ENCODE measurements at regions not wholly inside any gene's neighbourhood (a gene's known extent, or its start where the extent isn't known, plus 50 kb on each side); places are given as distances from the start of the nearest gene placed in this dataset.

DNA sequence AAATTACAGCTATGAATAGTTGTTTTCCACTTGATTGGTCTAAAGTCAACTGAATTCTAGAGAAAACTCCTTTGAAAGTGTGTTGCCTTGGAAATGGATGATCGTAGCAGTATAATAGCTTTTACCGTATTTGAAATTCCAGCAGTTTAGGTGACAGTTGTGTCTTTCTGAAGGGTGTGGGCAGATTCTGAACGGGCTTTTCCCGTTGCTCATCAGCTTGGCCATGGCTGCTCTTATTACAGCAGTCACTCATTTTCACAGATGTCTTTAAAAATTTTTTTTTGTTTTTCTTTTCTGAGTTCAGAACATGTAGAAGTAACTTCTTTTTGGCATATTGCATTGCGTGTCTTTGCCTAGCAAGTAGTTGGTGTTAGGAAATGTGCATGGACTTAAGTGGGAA is 69.6 kb upstream of the SLC4A4 start:
- H3K4me3 ChIP-seq (ENCODE audit: low read depth, low read length), result no peak overlapping the region

DNA sequence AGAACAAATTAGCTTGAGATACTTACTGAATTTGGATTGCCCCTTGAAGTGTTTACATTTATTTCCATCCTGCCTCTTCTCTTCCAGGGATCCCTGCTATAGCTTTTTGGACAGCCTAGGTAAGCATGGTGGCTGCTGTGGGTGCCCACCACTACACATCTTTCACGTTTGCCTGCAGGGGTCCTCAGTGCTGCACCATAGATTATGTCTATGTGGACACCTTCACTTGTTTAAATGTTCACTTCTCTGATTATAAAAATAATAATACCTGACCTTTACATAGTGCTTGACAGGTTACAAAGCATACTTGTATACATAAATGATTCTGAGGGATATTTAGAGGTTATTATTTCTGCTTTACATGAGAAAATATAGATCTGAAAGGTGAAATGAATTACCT is 67.9 kb upstream of the SLC4A4 start:
- H3K4me3 ChIP-seq (ENCODE audit: low read depth, low read length), result no peak overlapping the region

DNA sequence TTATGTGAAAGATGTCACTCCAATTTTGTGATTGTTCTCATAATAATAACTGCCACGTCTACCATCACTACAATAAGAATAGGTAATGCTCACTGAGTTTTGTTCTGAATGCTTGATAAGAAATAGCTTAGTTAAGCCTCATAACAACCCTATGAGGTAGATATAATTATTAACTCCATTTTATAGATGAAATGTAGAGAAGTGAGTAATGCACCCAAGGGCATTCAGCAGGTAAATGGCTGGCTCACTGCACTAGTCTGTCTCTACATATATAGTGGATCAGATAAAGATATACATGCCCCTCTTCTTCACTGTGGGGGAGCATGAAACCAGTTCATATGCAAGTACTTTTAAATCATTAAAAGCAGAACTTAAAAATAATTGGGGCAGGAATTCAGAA is 65.8 kb upstream of the SLC4A4 start:
- H3K4me3 ChIP-seq (ENCODE audit: low read depth, low read length), result no peak overlapping the region

DNA sequence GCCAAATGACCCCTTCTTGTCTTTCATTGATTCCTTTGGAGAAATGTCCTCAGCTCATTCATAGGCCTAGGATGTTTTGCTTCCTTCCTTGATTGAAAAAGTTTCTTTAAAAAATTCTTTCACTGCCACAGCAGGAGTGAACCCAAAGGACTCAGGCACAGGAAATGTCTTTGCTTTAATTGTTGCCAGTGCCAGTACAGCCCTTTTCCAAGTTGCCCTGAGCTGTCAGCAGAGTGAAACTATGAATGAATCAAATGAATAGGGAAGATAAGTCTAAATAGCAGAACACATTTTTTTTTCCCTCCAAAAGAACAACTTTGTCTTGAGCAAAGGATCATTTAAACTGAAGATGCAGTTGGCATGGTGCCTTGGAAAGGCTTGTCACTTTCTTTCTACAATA is 63.8 kb upstream of the SLC4A4 start:
- H3K4me3 ChIP-seq (ENCODE audit: low read depth, low read length), result no peak overlapping the region

DNA sequence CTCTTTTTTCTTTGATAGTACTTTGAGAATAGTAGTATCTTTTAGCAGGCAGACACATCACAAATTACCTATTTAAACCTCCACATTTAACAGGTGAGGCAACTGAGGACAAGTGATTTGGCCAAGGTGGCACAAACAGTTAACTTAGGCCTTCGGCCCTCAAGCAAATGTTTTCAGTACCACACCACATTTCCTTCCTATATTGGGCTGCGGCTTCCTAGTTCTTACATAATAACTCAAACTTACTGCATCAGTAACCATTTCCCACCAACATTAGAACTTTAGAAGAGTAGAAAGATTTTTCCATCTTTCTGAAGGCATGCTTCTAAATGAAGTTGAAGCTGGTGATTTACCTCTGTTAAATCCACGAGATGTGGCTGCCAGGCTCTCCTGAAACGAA is 63.2 kb upstream of the SLC4A4 start:
- H3K4me3 ChIP-seq (ENCODE audit: low read depth, low read length), result no peak overlapping the region

DNA sequence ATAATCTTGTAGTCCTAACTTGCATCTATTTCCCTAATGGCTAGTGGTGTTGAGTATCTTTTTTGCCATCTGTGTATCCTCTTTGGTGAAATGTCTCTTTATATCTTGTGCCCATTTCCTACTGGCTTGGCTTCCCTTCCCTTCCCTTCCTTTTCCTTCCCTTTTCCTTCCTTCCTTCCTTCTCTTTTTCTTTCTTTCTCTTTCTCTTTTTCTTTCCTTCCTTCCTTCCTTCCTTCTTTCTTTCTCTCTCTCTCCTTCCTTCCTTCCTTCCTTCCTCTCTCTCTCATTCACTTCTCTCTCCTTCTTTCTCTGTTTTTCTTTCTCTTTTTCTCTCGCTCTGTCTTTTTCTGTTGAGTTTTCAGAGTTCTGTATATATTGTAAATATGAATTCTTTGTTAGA is 61.5 kb upstream of the SLC4A4 start:
- no peak overlapping the region for H3K4me3 ChIP-seq (ENCODE audit: low read depth, low read length)

DNA sequence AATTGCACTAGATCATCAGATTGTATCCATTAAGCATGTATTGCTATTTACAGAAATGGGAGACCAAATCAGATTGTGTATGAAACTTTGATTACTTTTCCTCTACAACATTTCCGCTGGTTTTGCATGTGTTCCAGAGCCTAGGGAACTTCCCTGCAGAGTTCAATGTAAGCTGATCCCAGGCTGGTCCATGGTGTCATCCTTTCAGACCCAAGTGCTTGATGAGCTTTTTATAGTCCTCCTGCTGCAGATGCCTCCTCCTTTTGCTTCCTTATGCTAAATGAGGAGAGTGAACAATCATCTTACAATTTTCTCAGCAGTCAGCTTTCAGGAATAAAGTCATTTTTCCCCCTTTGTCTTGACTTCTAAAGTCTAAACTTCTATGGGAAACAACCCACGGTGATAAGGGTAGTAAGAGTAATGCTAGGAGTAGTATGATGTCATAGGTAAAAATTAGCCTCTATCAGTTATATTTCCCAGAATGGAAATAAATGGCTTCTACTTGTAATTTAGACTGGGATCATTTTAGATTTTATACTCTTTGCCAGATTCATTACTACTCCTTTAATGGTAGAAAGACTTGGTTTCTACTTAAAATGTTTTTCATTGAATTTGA is 55.1 kb upstream of the SLC4A4 start:
- no peak overlapping the region for H3K4me3 ChIP-seq (ENCODE audit: low read depth, low read length)

DNA sequence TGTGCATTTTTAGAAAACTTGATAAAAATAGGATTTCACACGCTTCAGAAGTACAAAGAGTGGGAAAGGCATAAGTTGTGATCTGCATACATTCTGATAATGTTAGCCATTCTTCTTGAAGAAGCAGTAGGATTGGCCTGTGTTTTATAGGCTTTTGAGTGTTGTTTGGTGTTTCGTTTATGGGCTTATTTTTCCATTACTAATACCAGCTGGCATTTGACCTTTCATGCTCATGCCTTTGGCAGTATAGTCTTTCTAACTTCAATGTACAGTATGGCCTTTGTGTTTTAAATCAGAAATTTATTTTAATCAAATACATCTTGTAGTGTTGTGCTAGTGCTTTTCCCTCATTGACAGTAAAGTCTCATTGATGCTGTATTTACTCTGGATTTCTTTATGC is 51.5 kb upstream of the SLC4A4 start:
- no peak overlapping the region for H3K4me3 ChIP-seq (ENCODE audit: low read depth, low read length)

DNA sequence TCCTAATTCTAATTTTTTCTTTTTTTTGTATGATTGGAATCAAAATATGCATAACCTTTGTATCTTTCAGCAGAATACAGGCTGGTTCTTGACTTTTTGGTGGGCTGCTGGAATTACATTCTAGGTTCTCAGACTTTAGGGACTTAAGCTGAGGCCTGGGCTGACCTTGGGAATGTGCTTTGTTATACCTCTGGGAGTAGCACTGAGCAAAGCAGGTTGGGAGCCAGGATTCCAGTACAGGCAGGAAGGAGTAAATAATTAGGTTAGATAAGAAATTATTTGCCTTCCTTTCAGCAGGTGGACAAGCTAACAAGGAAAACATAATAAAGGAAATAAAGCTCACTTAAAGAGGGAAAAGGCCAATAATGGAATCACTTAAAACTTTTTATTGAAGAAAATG is 49.9 kb upstream of the SLC4A4 start:
- no peak overlapping the region for H3K4me3 ChIP-seq (ENCODE audit: low read depth, low read length)
